ENCODE measurements at regions not wholly inside any gene's neighbourhood (a gene's known extent, or its start where the extent isn't known, plus 50 kb on each side); places are given as distances from the start of the nearest gene placed in this dataset.

- TF ChIP-seq CTCF (IDR thresholded peaks at IDR 0.05 in 4 of 5, conservative IDR thresholded peaks at IDR 0.05 in 1 of 5) (no peak), POLR2A (IDR thresholded peaks at IDR 0.05) (no peak)
Observed at GRCh38 chr3:154614078-154614477, 184.1 kb upstream of the GPR149 start.
